ENCODE measurements at regions not wholly inside any gene's neighbourhood (a gene's known extent, or its start where the extent isn't known, plus 50 kb on each side); places are given as distances from the start of the nearest gene placed in this dataset.

DNA sequence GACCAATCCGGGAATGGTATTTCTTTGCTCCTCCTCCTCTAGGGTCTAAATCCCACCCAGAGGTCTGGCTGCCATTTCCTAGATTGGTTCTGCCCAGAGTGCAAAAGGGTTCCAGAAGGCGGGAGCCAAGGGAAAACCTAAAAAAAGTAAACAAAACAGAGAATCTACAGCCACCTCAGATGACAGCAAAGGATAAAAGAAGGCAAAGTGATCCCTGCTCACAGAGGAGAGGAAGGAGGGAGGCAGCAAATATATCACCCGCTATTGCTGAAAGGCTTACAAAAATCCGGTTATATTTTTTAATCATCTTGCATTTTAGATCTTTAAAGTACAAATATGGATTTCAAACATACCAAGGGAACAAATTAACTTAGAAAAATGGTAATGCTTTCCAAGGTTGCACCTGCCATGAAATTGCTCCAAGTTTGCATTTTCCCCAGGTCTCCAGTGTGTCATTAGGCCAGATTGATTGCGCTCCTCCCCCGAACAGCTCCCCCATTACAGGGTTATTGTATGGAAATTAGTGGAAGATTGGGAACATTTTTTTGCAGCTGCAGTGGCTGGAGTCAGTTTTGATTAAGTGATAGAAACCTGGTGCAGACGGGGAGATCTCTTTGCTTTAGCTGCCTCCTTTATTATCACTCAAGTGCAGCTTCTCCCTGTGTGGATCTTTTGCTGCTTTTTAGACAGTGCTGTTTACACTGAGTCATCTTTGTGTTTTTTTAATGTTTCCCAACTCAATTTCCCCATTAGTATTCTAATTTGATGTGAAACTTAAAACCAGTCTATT, 280.5 kb upstream of the CAMK1G start:
- no peak for TF ChIP-seq POLR2A (IDR thresholded peaks at IDR 0.05; ENCODE audit: low read depth)
- TF ChIP-seq, protein P1, sequence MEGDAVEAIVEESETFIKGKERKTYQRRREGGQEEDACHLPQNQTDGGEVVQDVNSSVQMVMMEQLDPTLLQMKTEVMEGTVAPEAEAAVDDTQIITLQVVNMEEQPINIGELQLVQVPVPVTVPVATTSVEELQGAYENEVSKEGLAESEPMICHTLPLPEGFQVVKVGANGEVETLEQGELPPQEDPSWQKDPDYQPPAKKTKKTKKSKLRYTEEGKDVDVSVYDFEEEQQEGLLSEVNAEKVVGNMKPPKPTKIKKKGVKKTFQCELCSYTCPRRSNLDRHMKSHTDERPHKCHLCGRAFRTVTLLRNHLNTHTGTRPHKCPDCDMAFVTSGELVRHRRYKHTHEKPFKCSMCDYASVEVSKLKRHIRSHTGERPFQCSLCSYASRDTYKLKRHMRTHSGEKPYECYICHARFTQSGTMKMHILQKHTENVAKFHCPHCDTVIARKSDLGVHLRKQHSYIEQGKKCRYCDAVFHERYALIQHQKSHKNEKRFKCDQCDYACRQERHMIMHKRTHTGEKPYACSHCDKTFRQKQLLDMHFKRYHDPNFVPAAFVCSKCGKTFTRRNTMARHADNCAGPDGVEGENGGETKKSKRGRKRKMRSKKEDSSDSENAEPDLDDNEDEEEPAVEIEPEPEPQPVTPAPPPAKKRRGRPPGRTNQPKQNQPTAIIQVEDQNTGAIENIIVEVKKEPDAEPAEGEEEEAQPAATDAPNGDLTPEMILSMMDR (IDR thresholded peaks at IDR 0.05): no peak
